SK-N-SH treated with all-trans-retinoic acid at 6 μM for 48 hours (cell line): ENCODE measurements at regions not wholly inside any gene's neighbourhood (a gene's known extent, or its start where the extent isn't known, plus 50 kb on each side); places are given as distances from the start of the nearest gene placed in this dataset.

Experiments used
- ATAC-seq: fragments of 200-7000 bp; cut with Tn5 transposase; 3 replicates; pipeline ENCODE4 v1.9.1; 2020; ENCODE audit warnings: mild to moderate bottlenecking, moderate library complexity
- ARNTL ChIP-seq: fragments of 450-650 bp; formaldehyde crosslinking; IDR thresholded peaks from 2 replicates; pipeline ENCODE4 v1.5.0; 2020; ENCODE audit warnings: low read depth, mild to moderate bottlenecking, moderate library complexity, borderline replicate concordance
- BACH2 ChIP-seq: fragments of 250-450 bp; sonication (Bioruptor Pico); IDR thresholded peaks from 2 replicates; pipeline ENCODE4 v1.9.0; 2021; ENCODE audit warnings: mild to moderate bottlenecking, borderline replicate concordance
- CSDC2 ChIP-seq: fragments of 250-450 bp; sonication (Bioruptor Pico); IDR thresholded peaks from 2 replicates; pipeline ENCODE4 v1.5.0; 2020; ENCODE audit warnings: mild to moderate bottlenecking, moderate library complexity
- CSRNP3 ChIP-seq: fragments of 250-450 bp; sonication (Bioruptor Pico); IDR thresholded peaks from 2 replicates; pipeline ENCODE4 v1.5.1; 2021; ENCODE audit warnings: mild to moderate bottlenecking, moderate library complexity
- ESRRG ChIP-seq: fragments of 250-450 bp; sonication (Bioruptor Pico); IDR thresholded peaks from 2 replicates; pipeline ENCODE4 v1.6.1; 2021; ENCODE audit warnings: mild to moderate bottlenecking
- GLIS3 ChIP-seq: fragments of 250-450 bp; sonication (Bioruptor Pico); IDR thresholded peaks from 2 replicates; pipeline ENCODE4 v1.5.0; 2020; ENCODE audit warnings: mild to moderate bottlenecking, moderate library complexity
- OSR1 ChIP-seq: fragments of 250-450 bp; sonication (Bioruptor Pico); IDR thresholded peaks from 2 replicates; pipeline ENCODE4 v1.8.0; 2022; ENCODE audit warnings: moderate library complexity, mild to moderate bottlenecking, inconsistent platforms
- PATZ1 ChIP-seq: fragments of 250-450 bp; sonication (Bioruptor Pico); IDR thresholded peaks from 2 replicates; pipeline ENCODE4 v1.8.0; 2020; ENCODE audit warnings: mild to moderate bottlenecking, moderate library complexity, borderline replicate concordance
- POU6F1 ChIP-seq: fragments of 250-450 bp; sonication (Bioruptor Pico); IDR thresholded peaks from 2 replicates; pipeline ENCODE4 v1.8.0; 2021; ENCODE audit warnings: low read depth, mild to moderate bottlenecking, moderate library complexity, borderline replicate concordance
- PPARA ChIP-seq: fragments of 250-450 bp; sonication (Bioruptor Pico); IDR thresholded peaks from 2 replicates; pipeline ENCODE4 v1.5.0; 2020; ENCODE audit warnings: mild to moderate bottlenecking, borderline replicate concordance
- RARB ChIP-seq: fragments of 250-450 bp; sonication (Bioruptor Pico); IDR thresholded peaks from 2 replicates; pipeline ENCODE4 v1.8.0; 2021; ENCODE audit warnings: mild to moderate bottlenecking, moderate library complexity
- SNAI2 ChIP-seq: fragments of 250-450 bp; sonication (Bioruptor Pico); IDR thresholded peaks from 2 replicates; pipeline ENCODE4 v1.5.0; 2020; ENCODE audit warnings: mild to moderate bottlenecking, moderate library complexity
- TOX ChIP-seq: fragments of 250-450 bp; sonication (Bioruptor Pico); IDR thresholded peaks from 2 replicates; pipeline ENCODE4 v1.8.0; 2021; ENCODE audit warnings: mild to moderate bottlenecking, moderate library complexity, borderline replicate concordance
- TSHZ2 ChIP-seq: fragments of 250-450 bp; sonication (Bioruptor Pico); IDR thresholded peaks from 2 replicates; pipeline ENCODE4 v1.5.0; 2020; ENCODE audit warnings: mild to moderate bottlenecking, moderate library complexity
- ZC3H10 ChIP-seq: fragments of 250-450 bp; sonication (Bioruptor Pico); IDR thresholded peaks from 2 replicates; pipeline ENCODE4 v1.5.1; 2021; ENCODE audit warnings: mild to moderate bottlenecking, moderate library complexity
- ZFP3 ChIP-seq: fragments of 250-450 bp; sonication (Bioruptor Pico); IDR thresholded peaks from 2 replicates; pipeline ENCODE4 v1.5.0; 2020; ENCODE audit warnings: mild to moderate bottlenecking, moderate library complexity
- ZFP30 ChIP-seq: fragments of 450-650 bp; formaldehyde crosslinking; IDR thresholded peaks from 2 replicates; pipeline ENCODE4 v1.5.0; 2022; ENCODE audit warnings: mild to moderate bottlenecking, moderate library complexity
- ZNF565 ChIP-seq: fragments of 450-650 bp; formaldehyde crosslinking; conservative IDR thresholded peaks from 2 replicates; pipeline ENCODE4 v1.5.0; 2020; ENCODE audit warnings: low read depth, mild to moderate bottlenecking, moderate library complexity
- ZNF70 ChIP-seq: fragments of 450-650 bp; formaldehyde crosslinking; IDR thresholded peaks from 2 replicates; pipeline ENCODE4 v1.5.0; 2020; ENCODE audit warnings: mild to moderate bottlenecking, moderate library complexity
- ZNF8 ChIP-seq: fragments of 450-650 bp; formaldehyde crosslinking; IDR thresholded peaks from 2 replicates; pipeline ENCODE4 v1.5.0; 2020; ENCODE audit warnings: mild to moderate bottlenecking, moderate library complexity

GRCh38 chr5:75856056-75856455 lies 138.8 kb upstream of the POC5 start:
- ATAC-seq = no peak
- TF ChIP-seq ZFP3 (CRISPR knock-in tag) (no peak), TOX (CRISPR knock-in tag) (no peak), ARNTL (CRISPR knock-in tag) (no peak), SNAI2 (no peak), OSR1 (CRISPR knock-in tag) (no peak), TSHZ2 (no peak), ESRRG (CRISPR knock-in tag) (no peak), ZC3H10 (CRISPR knock-in tag) (no peak), CSDC2 (CRISPR knock-in tag) (no peak), ZNF565 (CRISPR knock-in tag) (no peak)

GRCh38 chr5:75848077-75848476 lies 130.8 kb upstream of the POC5 start:
- no peak for ATAC-seq
- TF ChIP-seq GLIS3 (CRISPR knock-in tag) = no peak
- no peak for TF ChIP-seq PATZ1
- TF ChIP-seq ZFP30 (CRISPR knock-in tag) = no peak
- no peak for TF ChIP-seq CSRNP3
- TF ChIP-seq SNAI2 = no peak
- TF ChIP-seq ZNF70 (CRISPR knock-in tag) = no peak
- no peak for TF ChIP-seq ESRRG (CRISPR knock-in tag)
- TF ChIP-seq OSR1 (CRISPR knock-in tag) = no peak
- no peak for TF ChIP-seq RARB
- no peak for TF ChIP-seq BACH2

- ATAC-seq = no peak
- TF ChIP-seq TSHZ2 (no peak), PPARA (CRISPR knock-in tag) (no peak)
Measured at GRCh38 chr5:75847561-75848021, 130.4 kb upstream of the POC5 start.

GRCh38 chr5:75844301-75844700 lies 127.1 kb upstream of the POC5 start:
- no peak for TF ChIP-seq CSDC2 (CRISPR knock-in tag)
- TF ChIP-seq ZFP30 (CRISPR knock-in tag) = no peak
- no peak for TF ChIP-seq ARNTL (CRISPR knock-in tag)
- TF ChIP-seq SNAI2 = no peak
- no peak for TF ChIP-seq RARB
- TF ChIP-seq PPARA (CRISPR knock-in tag) = no peak
- TF ChIP-seq TOX (CRISPR knock-in tag) = no peak
- TF ChIP-seq GLIS3 (CRISPR knock-in tag) = no peak
- TF ChIP-seq ZNF565 (CRISPR knock-in tag) = no peak
- TF ChIP-seq BACH2 = no peak
- TF ChIP-seq ZFP3 (CRISPR knock-in tag) = no peak
- TF ChIP-seq POU6F1 = no peak
- no peak for TF ChIP-seq CSRNP3
- no peak for TF ChIP-seq ZNF8
- TF ChIP-seq ZNF70 (CRISPR knock-in tag) = no peak
- no peak for ATAC-seq
